ENCODE measurements at regions not wholly inside any gene's neighbourhood (a gene's known extent, or its start where the extent isn't known, plus 50 kb on each side); places are given as distances from the start of the nearest gene placed in this dataset.

- no peak for DNase-seq (ENCODE audit: low spot score)
- ATAC-seq, result no peak
- peaks cover 20% of the 10 kb centered on the region for H3K4me1 Mint-ChIP-seq
- H3K36me3 Mint-ChIP-seq, result peaks cover 19% of the 10 kb centered on the region
- H3K4me3 Mint-ChIP-seq, result no peak overlapping the region
- H3K9me3 Mint-ChIP-seq, result peaks cover 33% of the 10 kb centered on the region
- CTCF ChIA-PET, result interaction anchor here (1.1 kb wide), 1 partner anchor 38 kb away, joined by 3 read pairs; no protein-coding TSS in a partner anchor
- H3K27me3 Mint-ChIP-seq (ENCODE audit: low read depth), result peaks cover 4% of the 10 kb centered on the region; the same call in 1 of the 2 replicates
- no peak overlapping the region for H3K27ac Mint-ChIP-seq
- TF ChIP-seq ZNF425 (CRISPR knock-in tag; conservative IDR thresholded peaks at IDR 0.05) (no peak), E2F1 (CRISPR knock-in tag; IDR thresholded peaks at IDR 0.05) (no peak), SMAD4 (CRISPR knock-in tag; IDR thresholded peaks at IDR 0.05) (no peak), ZNF423 (CRISPR knock-in tag; IDR thresholded peaks at IDR 0.05) (no peak), ZNF232 (CRISPR knock-in tag; IDR thresholded peaks at IDR 0.05) (no peak), IRF1 (CRISPR knock-in tag; IDR thresholded peaks at IDR 0.05) (no peak), ZNF317 (CRISPR knock-in tag; IDR thresholded peaks at IDR 0.05; ENCODE audit: borderline replicate concordance, low read depth) (no peak), TP53 (CRISPR knock-in tag; IDR thresholded peaks at IDR 0.05) (no peak), KAT7 (CRISPR knock-in tag; IDR thresholded peaks at IDR 0.05; ENCODE audit: borderline replicate concordance) (no peak), MXD4 (CRISPR knock-in tag; IDR thresholded peaks at IDR 0.05; ENCODE audit: borderline replicate concordance) (no peak), FOXP1 (CRISPR knock-in tag; IDR thresholded peaks at IDR 0.05; ENCODE audit: borderline replicate concordance) (no peak), ATF2 (CRISPR knock-in tag; IDR thresholded peaks at IDR 0.05; ENCODE audit: borderline replicate concordance, low read depth) (no peak), SMAD3 (CRISPR knock-in tag; IDR thresholded peaks at IDR 0.05; ENCODE audit: borderline replicate concordance) (no peak), GTF2I (CRISPR knock-in tag; conservative IDR thresholded peaks at IDR 0.05) (no peak), ZNF416 (CRISPR knock-in tag; IDR thresholded peaks at IDR 0.05) (no peak), IRF2 (CRISPR knock-in tag; IDR thresholded peaks at IDR 0.05; ENCODE audit: borderline replicate concordance, low read depth) (no peak), NR3C1 (CRISPR knock-in tag; conservative IDR thresholded peaks at IDR 0.05; ENCODE audit: low read depth) (no peak), EMX1 (CRISPR knock-in tag; IDR thresholded peaks at IDR 0.05) (no peak)
- POLR2A ChIA-PET, result no interaction called here
Measured at GRCh38 chr15:68511073-68511991, 67.5 kb upstream of the CORO2B start.

- H3K36me3 Mint-ChIP-seq, result peaks cover 13% of the 10 kb centered on the region
- H3K9me3 Mint-ChIP-seq, result peaks cover 27% of the 10 kb centered on the region
- ATAC-seq (no peak), DNase-seq (ENCODE audit: low spot score) (no peak)
- no peak overlapping the region for H3K4me3 Mint-ChIP-seq
- no peak overlapping the region for H3K27ac Mint-ChIP-seq
- ChIA-PET POLR2A (no interaction called here), CTCF (interaction anchor here (1.1 kb wide), 1 partner anchor 38 kb away, joined by 3 read pairs; no protein-coding TSS in a partner anchor)
- H3K4me1 Mint-ChIP-seq, result peaks cover 22% of the 10 kb centered on the region
- H3K27me3 Mint-ChIP-seq (ENCODE audit: low read depth), result peaks cover 4% of the 10 kb centered on the region; the same call in 1 of the 2 replicates
- no peak for TF ChIP-seq SP1 (CRISPR knock-in tag; conservative IDR thresholded peaks at IDR 0.05)
- no peak for TF ChIP-seq USF2 (CRISPR knock-in tag; IDR thresholded peaks at IDR 0.05)
- TF ChIP-seq ATF1 (CRISPR knock-in tag; IDR thresholded peaks at IDR 0.05), result no peak
- no peak for TF ChIP-seq ETV6 (CRISPR knock-in tag; IDR thresholded peaks at IDR 0.05)
- TF ChIP-seq JAZF1 (CRISPR knock-in tag; IDR thresholded peaks at IDR 0.05), result no peak
- TF ChIP-seq TCF7 (CRISPR knock-in tag; IDR thresholded peaks at IDR 0.05; ENCODE audit: low read depth), result no peak
- no peak for TF ChIP-seq SMAD3 (CRISPR knock-in tag; IDR thresholded peaks at IDR 0.05; ENCODE audit: borderline replicate concordance)
- no peak for TF ChIP-seq MAX (CRISPR knock-in tag; IDR thresholded peaks at IDR 0.05)
- TF ChIP-seq CDX4 (CRISPR knock-in tag; IDR thresholded peaks at IDR 0.05; ENCODE audit: borderline replicate concordance), result no peak
- no peak for TF ChIP-seq NR3C1 (CRISPR knock-in tag; conservative IDR thresholded peaks at IDR 0.05; ENCODE audit: low read depth)
- no peak for TF ChIP-seq ZMAT4 (CRISPR knock-in tag; IDR thresholded peaks at IDR 0.05)
- TF ChIP-seq HMGA2 (CRISPR knock-in tag; IDR thresholded peaks at IDR 0.05), result no peak
Measured at GRCh38 chr15:68512052-68512451, 66.7 kb upstream of the CORO2B start.

Data from WTC11 (cell line).